GM18505 (cell line): ENCODE measurements at regions not wholly inside any gene's neighbourhood (a gene's known extent, or its start where the extent isn't known, plus 50 kb on each side); places are given as distances from the start of the nearest gene placed in this dataset.

Experiments used
- ATAC-seq: cut with Tn5 transposase; IDR thresholded peaks from one replicate; pipeline ENCODE4 v1.9.1; 2021; ENCODE audit not compliant: unreplicated experiment
- POLR2A ChIP-seq: IDR thresholded peaks from 4 replicates; pipeline ENCODE4 v1.6.1; 2011; ENCODE audit warnings: borderline replicate concordance; ENCODE audit not compliant: insufficient read depth, insufficient read length; ENCODE audit errors: extremely low read depth

- TF ChIP-seq POLR2A = no peak
- no peak for ATAC-seq
Measured at GRCh38 chr4:24251589-24251988, 332.8 kb downstream of the DHX15 start.

GRCh38 chr4:24249972-24250371, 334.4 kb downstream of the DHX15 start:
- ATAC-seq = no peak
- no peak for TF ChIP-seq POLR2A

- ATAC-seq = no peak
- no peak for TF ChIP-seq POLR2A
Measured at GRCh38 chr4:24248674-24249630, 335.4 kb downstream of the DHX15 start.

- no peak for TF ChIP-seq POLR2A
- ATAC-seq = no peak
Measured at GRCh38 chr4:24245491-24245820, 338.9 kb downstream of the DHX15 start.

GRCh38 chr4:24244663-24245490, 339.5 kb downstream of the DHX15 start:
- ATAC-seq = no peak
- no peak for TF ChIP-seq POLR2A

- ATAC-seq = no peak
- no peak for TF ChIP-seq POLR2A
Measured at GRCh38 chr4:24243641-24244040, 340.7 kb downstream of the DHX15 start.

- ATAC-seq = no peak
- no peak for TF ChIP-seq POLR2A
Measured at GRCh38 chr4:24241511-24241910, 342.8 kb downstream of the DHX15 start.

GRCh38 chr4:24240655-24241054, 343.7 kb downstream of the DHX15 start:
- ATAC-seq = no peak

GRCh38 chr4:24237709-24238108, 346.6 kb downstream of the DHX15 start:
- no peak for TF ChIP-seq POLR2A
- ATAC-seq = no peak

More at GRCh38 chr4:24240655-24241054, 343.7 kb downstream of the DHX15 start:
- no peak for TF ChIP-seq POLR2A

- no peak for TF ChIP-seq POLR2A
- no peak for ATAC-seq
Measured at GRCh38 chr4:24236532-24236931, 346.7 kb upstream of the PPARGC1A start.

GRCh38 chr4:24236120-24236519, 346.3 kb upstream of the PPARGC1A start:
- ATAC-seq = no peak

GRCh38 chr4:24235618-24236017, 345.8 kb upstream of the PPARGC1A start:
- no peak for TF ChIP-seq POLR2A
- no peak for ATAC-seq

More at GRCh38 chr4:24236120-24236519, 346.3 kb upstream of the PPARGC1A start:
- no peak for TF ChIP-seq POLR2A

GRCh38 chr4:24234288-24234848, 344.5 kb upstream of the PPARGC1A start:
- ATAC-seq = no peak
- no peak for TF ChIP-seq POLR2A
